NCI-H146 treated with DMSO at 0.1 percent for 48 hours (cell line): ENCODE measurements at regions not wholly inside any gene's neighbourhood (a gene's known extent, or its start where the extent isn't known, plus 50 kb on each side); places are given as distances from the start of the nearest gene placed in this dataset.

ENCODE experiments used
- DNase-seq: peaks from one replicate; lab custom pipeline; 2025; ENCODE audit not compliant: unreplicated experiment; lab: John Stamatoyannopoulos, UW

DNA sequence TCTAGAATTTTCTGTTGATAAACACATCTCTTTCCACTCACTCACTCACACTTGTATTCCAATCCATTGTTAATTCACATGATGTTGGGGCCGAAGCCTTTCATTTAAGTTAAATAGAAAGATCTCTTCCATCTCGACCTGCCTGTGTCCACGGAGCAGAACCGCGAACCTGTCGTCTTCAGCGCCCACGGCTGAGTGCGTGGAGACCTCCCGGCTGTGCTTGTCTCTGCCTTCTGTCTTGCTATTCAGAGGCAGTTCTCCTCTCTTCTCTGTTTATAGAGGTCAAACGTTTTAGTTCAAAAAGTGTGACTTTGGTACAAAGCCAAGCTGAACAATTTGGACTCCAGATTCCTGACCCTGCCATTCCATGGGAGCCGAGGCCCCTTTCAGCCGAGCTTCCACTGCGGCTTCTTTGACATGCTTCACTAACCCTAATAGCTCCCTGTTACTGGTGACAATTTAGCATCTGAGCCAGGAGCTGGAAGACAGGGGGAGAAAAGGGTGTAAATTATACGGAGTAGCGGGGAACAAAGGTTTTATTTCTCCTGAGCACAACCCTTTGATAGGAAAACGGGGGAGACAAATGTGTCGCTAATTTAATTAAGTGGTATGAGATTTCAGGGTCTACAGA lies 314.4 kb upstream of the IRX4 start:
- DNase-seq: no peak

DNA sequence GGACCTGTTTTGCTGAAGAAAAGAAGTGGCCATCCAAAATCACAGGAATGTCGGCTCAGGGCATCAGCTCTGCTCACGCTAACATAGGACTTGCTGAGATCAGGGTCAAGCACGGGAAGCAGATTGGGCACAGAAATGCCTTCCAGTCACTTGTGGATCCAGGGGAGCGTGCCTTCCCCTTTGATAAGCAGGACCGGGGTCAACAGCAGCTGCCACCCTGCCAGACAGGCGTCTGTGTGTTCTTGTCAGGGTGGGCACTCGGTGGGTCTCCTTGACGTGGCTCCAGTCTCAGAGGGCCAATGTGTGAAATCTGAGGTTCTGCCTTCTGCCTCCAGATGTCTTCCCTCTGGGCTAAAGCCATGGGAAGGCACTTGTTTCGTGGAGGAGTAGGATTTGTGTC lies 313.7 kb upstream of the IRX4 start:
- no peak for DNase-seq

DNA sequence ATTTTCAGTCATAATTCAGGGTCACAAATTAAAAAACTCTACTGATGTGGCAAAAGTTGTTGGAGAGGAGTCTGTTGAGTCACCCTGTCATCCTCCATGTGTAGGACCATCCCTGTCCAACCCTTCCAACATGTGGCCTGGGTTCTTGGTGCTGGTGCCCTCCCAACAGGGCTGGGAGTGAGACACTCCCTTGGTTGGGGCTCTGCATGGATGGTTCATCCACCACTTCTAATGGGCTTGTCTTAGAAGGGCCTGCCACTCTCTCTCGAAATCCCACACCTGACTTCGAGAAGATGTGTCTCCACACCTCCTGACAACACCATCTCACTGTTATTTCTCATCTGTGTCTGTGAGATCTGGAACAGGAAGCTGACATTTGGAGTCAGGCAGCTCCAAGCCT lies 312.2 kb upstream of the IRX4 start:
- no peak for DNase-seq

DNA sequence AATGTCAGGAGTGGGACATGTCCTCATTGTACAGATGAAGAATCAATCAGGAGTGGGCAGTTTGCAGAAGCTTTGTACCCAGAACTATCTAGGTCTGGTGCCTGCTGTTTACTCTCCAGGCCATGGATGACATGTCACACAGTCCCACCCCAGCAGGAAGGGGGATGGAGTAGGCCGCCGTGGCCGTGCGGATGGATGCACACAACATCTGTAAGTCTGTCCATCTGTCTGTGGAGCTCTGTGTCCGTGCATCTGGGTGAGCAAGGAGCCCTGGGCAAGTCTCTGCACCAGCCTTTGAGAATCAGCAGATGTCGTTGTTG lies 311.5 kb upstream of the IRX4 start:
- DNase-seq: no peak

DNA sequence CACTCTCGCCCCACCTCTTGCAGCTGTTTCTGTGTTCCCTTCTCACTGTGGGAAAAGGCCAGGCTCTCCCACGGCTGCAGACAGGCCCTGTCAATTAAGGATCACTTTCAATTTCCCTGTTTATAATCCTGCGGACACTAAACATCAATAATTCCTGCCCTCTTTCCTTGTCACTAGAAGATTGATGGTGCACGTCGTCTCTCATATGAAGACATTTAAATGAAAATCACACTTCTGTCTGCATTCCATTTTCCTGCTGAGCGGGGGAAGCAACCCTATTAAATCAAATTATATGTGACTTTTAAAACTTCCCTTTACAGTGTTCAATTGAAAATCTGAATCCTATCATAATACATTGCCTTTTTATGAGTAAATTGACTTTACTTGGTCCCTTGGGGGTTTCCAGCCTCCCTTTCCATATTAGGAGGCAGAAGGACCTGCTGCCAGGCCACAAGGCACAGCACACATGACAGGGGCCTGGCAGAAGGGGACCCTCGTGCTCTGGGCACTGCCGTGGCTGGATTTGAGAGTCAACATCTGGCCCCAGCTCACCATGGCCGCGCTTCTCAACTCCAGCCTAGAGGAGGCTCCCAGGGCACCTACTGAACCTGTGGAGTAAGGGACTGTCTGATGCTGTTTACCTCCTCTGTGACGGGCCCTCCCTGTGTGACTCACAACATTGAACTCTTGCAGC lies 311.0 kb upstream of the IRX4 start:
- DNase-seq: no peak

DNA sequence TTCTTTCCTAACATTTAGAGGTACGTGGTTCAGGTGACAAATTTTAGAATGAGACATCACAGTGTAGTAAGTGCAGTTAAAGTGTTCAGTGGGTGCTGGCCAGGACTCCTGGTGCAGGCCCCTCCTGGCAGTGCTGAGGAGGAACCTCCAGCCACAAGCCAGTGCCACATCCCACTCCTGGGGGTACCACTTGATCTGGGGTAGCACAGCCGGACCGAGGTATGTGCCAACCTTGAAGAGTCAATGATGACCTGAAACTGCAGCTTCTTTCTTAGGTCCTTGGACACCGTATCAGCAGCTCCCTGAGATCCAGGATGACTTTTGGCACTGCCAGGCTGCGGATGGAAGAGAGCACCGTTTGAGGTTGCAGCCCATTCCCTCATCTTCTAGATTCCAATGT lies 310.4 kb upstream of the IRX4 start:
- DNase-seq: no peak

DNA sequence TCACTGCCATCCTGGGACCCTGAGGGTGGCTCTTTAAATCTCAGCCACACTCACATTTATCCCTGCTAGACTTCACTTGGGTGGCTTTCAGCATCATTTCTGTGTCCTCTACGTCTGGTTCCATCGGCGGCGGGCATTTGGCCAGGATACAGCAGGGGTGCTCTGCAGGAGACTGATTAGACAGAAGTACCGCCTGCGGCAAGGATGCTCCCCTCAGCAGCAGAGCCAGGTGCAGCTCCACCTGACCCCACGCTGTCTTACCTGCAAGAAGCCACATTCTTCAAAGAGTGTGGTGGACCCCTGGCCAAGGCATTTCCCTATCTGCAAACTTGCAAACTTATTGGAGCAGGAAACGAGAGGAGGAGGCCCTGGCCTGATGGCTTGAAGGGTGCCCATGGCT lies 309.8 kb upstream of the IRX4 start:
- peak; percentile 3 for DNase-seq

DNA sequence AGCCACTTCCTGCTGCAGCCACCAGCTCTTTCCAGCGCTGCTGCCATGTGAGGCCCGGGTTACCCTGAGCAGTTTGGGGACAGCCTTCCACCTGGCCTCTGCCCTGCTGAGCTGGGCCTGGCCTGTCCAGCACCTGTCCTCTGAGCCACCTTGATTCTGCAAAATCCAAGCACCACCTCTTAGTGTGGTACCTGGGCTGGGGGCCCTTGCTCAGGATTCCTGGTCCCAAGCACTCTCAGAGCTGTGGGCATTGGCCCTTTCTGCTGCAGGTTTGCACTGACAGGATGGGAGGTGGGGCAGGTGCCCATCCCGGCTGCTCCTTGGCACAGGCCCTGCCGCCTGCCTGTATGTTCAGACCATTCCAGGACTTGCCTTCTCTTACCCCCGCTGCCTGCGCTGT lies 309.2 kb upstream of the IRX4 start:
- no peak for DNase-seq

DNA sequence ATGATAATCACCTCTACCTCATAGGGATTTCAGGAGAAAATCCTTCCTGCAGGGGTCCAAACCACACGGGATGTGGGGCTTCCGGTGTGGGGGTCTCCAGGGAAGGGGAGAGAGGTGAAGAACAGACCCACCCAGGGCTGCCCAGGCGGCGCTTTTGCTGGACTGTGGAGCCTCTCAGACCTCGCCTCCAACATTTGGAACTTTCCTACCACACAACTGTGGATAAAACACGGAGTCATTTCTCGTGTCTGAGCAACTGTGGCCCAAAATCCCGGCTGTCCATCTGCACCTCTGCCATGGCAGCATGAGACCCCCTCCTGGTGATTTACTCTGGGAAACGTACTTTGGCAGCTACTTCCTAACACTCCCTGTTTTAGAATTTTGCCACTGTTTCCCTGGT lies 307.8 kb upstream of the IRX4 start:
- DNase-seq: no peak

DNA sequence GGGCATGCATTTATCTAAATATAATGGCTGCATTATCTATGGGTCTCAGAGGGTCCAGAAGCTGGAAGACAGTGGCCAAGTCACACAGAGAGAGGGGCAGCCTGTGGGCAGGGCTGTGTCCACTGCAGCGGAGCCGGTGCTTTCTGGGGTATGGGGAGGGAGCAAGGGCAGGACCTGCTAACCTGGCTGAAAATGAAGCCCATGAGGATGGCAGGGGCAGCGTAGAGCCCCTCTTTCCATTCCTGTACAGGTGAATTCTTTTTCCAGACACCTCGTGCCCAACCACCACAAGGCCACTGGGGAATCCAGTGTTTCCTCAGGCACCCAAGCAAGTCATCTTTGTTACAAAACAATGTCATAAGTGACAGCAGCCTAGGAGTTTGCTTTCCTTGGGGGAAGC lies 305.9 kb upstream of the IRX4 start:
- no peak for DNase-seq

DNA sequence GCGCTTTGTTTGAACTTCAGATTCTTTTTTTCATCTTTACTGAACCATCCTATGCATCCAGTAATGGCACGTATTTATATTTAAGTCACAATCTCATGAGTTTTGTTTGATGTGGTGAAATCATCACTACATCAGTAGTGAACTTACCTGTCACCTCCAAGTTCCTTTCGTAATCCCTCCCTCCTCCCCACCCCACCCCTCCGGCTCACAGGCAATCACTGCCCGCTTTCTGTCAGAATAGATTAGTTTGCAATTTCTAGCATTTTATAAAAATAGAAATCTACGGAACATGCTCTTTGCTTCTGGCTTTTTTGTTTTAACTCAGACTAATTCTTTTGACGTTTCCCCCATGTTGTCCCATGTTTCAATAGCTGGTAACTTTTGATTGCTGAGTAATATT lies 305.4 kb upstream of the IRX4 start:
- DNase-seq: no peak

DNA sequence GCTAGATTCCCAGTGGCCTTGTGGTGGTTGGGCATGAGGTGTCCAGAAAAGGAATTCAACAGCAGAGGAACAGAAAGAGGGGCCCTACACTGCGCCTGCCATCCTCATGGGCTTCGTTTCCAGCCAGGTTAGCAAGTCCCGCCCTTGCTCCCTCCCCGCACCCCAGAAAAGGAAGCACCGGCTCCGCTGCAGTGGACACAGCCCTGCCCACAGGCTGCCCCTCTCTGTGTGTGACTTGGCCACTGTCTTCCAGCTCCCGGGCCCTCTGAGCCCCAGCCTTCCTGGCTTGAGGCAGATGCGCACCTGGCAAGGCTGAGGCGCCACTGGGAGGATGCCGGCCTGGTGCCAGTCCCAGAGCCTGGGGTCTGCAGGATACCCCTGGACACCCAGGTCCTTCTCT lies 305.0 kb upstream of the IRX4 start:
- DNase-seq: no peak

DNA sequence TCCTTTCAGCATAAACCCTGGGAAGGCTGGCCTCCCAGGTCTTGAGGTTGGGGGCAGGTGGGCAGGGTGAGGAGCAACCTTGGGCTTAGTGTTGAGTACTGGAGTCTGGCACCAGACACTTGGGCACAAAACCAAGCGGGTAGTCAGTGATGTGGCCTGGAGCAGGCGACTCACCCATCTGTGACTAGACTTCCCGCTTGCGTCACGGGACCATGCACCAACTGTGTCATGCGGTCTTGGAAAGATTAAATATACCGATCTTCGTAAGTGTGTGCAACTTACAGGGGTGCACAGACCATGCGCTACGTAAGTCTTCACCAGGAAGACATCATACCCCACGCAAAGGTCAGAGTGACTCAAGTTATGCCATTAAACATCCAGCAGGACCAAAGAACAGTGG lies 304.4 kb upstream of the IRX4 start:
- no peak for DNase-seq

DNA sequence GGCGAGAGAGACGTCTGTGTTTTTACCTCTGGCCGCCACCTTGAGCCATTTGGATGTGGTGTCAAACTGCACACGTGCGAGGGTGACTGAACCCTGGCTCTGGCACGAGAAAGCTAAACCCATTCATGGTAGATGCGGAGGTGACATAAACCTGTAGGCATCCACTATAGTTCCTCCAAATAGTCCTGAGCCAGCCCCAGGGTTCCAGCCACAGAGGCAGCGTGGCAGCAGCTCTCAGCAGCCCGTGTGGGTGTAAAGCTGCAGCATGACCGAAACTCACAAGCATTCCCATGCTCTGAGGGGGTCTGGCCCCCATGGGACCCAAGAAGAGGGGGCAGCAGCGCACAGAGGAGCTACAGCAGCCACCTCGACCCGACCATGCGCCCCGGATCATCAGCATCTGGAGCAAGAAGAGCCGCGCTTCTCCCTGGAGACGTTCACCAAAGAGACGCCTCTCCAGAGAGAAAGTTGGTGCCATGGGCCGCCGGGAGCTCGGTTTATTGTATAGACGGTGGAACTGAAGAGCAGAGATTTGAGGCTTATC lies 303.8 kb upstream of the IRX4 start:
- no peak for DNase-seq

DNA sequence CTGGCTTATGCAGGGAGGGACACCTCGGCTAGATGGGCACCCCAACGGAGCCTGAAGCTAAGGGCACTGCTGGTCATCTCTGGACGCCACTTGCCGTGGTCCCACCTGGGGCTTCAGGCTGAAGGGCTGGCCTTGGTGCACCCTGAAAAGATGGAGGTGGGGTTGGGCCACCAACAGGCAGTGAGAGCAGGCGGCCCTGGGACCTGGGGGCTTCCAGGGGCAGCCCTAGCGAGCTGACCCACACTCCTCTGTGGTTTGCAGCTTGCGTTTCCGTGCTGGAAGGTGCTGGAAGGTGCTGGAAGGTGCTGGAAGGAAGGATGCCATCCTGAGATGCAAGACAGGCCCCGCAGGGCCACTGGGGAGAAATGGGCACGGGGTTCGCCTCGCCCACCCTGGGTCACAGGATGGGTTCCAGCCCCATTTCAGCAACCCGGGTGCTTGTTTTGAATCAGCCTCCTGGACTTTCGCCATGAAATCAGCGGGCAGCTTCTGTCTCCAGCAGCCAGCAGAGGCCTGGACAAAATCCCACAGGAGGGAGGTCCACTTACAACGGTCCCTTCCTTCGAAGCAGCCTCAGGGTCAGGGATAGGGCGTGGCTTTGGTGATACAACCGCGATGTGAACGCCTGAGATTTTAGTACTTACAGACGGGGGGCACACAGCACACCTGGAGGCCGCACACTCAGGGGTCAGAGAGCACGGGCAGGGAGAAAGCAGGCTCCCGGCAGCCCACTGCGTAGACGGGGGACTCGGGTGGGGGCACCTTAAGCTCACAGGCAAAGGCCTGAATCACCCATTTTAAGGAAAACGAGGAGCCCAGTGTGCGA lies 303.1 kb upstream of the IRX4 start:
- DNase-seq: no peak

DNA sequence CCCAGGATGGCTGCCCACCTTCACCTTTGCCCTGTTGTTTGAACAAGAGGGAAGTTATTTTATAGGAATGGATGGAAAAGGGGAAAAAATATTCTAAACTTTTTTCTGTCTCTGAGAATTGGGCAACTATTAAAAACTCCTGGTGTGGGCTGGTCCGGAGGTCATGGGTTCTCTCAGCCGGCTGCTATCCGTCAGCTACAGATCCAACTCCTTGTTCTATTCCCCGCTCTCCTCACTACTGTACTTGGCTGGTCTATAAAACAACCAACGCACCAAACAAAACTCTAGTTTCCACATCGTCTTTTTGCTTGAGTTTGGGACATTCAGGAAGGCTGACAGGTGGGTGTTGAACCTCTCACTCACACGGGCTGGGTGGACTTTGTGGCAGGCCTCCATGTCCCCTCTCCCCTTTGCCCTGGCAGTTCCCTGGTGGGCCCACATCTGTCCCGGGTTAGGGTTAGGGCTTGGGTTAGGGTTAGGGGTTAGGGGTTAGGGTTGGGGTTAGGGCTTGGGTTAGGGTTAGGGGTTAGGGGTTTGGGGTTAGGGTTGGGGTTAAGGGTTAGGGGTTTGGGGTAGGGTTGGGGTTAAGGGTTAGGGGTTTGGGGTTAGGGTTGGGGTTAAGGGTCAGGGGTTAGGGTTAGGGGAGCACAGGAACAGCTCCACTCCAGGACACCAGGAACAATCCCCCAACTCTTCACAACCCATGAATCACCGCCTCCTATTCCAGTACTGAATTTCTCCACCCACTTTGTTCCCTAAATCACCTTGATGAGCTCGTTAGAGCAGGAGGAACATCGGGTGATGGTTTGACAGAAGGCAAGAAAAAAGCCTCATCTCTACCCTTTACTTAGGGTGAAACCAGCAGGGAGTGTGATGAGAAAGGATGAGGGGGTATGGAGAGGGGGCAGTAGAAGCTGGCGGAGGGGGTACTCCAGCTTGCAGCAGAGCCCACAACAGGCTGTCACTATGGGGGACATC lies 302.1 kb upstream of the IRX4 start:
- no peak for DNase-seq

DNA sequence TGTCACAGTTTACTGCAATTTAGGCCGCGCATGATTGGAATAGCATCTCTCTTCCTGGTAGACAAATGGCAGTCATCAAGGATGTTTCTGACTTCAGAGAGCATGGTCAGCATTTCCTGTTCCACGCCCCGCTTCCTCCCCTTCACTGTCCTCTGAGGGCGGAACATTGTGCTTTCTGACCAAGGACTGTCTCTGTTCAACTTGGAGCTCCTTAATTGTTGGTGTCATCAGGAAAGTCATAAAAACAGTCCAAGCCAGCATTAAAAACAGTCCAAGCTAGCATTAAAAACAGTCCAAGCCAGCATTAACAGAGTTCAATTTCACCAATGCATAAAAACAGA lies 301.3 kb upstream of the IRX4 start:
- no peak for DNase-seq

DNA sequence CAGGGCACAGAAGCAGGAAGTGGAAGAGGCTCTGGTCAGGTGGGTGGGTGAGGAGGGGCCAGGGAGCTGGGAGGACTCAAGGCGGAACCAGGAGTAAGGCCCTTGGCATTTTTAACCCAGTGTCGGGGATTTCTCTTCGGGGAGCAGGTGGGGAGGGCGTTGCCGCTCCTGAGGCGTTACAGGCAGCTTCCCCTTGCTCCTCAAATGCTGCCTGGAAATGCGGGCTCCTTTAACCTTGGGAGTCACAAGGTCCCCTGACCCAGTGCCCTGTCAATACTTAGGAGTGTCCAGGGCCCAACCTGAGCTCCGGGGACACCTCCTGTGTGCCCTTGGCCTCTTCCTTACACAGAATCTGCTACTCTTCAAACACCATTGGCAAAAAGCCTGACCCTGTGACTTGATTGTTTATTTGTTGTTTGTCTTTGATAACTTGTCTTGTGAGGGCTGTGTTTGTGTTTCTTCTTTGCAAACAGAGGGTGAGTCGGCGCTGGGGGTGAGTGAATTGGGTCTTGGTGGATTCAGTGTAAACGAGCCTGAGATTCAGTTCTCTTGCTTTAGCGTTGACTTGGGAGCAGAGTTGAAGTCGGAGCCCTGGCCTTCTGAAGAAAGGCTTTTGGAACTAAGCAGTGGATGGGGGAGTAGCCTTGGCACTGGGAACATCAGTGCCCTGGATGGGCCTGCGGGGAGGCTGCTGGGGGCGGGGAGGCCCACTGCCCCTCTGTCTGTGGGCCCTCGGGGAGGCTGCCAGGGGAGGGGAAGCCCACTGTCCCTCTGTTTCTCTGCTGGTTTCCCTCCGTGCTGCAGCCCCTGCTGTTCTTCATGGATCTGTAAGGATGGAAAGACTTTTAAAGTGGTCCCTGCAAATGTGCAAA lies 300.7 kb upstream of the IRX4 start:
- DNase-seq: no peak

DNA sequence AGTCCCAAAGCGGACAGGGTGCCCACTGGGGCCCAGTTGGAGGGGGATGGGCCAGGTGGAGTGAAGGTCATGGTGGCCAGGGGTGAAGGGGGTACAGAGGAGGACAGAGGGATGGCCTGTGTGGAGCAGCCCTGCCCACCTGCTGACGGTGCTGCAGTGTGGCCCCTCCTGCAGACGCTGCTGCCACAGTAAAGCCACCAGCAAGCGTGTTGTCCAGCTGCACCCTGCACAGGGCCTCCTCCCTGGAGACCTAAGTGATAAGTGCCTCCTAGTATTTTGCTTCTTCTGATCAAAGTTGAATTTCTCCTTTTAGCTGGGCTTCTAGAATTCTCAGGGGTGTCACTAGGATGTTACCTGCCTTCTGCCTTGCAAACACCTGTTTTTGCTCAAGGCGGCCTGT lies 299.3 kb upstream of the IRX4 start:
- no peak for DNase-seq

DNA sequence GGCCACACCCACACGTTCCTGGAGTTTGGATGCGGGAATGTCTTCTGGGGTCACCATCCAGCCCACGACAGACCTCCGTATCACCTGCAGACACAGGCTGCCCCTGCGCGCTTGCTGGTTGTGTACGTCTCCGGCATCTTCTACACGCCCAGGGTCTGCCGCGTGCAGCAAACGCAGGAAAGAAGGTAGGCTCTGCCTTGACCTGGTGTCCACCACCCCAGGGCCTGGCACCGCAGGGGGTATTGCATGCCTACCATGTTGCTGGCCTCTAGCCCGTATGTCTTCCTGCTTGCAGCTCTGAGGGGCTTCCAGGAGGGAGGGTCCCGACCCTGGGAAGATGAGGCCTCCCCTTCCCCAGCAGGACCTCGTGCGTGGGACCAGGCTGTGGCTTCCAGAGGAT lies 298.8 kb upstream of the IRX4 start:
- no peak for DNase-seq
